Epithelial cell of proximal tubule (primary cell): ENCODE measurements at regions not wholly inside any gene's neighbourhood (a gene's known extent, or its start where the extent isn't known, plus 50 kb on each side); places are given as distances from the start of the nearest gene placed in this dataset.

Experiments used
- DNase-seq: peaks from one replicate; pipeline ENCODE4 v3.0.0-alpha.2; 2011; ENCODE audit warnings: low read depth
- H3K4me3 ChIP-seq: 2 replicates; pipeline ENCODE4 v1.5.1; 2011; ENCODE audit warnings: low read depth, mild to moderate bottlenecking, low read length
- TF ChIP-seq, protein P1 (sequence below): conservative IDR thresholded peaks from 2 replicates; pipeline ENCODE4 v1.5.1; 2012; ENCODE audit warnings: low read depth, mild to moderate bottlenecking, low read length

DNA sequence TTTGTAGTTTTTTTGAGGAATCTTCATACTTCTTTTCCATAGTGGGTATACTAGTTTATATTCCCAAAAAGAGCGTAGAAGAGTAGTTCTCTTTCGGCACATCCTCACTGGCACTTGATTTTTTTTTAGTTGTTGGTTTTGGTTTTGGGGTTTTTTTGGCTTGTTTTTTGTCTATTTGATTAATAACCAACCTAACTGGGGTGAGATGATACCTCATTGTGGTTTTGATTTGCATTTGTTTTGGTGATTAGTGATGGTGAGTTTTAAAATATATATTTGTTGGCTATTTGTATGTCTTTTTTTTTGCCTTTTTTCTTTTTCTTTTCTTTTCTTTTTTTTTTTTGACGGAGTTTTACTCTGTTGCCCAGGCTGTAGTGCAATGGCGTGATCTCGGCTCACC, 69.7 kb upstream of the BTG1 start:
- TF ChIP-seq, protein P1, sequence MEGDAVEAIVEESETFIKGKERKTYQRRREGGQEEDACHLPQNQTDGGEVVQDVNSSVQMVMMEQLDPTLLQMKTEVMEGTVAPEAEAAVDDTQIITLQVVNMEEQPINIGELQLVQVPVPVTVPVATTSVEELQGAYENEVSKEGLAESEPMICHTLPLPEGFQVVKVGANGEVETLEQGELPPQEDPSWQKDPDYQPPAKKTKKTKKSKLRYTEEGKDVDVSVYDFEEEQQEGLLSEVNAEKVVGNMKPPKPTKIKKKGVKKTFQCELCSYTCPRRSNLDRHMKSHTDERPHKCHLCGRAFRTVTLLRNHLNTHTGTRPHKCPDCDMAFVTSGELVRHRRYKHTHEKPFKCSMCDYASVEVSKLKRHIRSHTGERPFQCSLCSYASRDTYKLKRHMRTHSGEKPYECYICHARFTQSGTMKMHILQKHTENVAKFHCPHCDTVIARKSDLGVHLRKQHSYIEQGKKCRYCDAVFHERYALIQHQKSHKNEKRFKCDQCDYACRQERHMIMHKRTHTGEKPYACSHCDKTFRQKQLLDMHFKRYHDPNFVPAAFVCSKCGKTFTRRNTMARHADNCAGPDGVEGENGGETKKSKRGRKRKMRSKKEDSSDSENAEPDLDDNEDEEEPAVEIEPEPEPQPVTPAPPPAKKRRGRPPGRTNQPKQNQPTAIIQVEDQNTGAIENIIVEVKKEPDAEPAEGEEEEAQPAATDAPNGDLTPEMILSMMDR: no peak
- no peak overlapping the region for H3K4me3 ChIP-seq
- no peak for DNase-seq

GRCh38 chr12:92213166-92213565, 67.5 kb upstream of the BTG1 start:
- H3K4me3 ChIP-seq: no peak overlapping the region
- TF ChIP-seq, protein P1: no peak
- no peak for DNase-seq

- H3K4me3 ChIP-seq: no peak overlapping the region
- DNase-seq: no peak
- TF ChIP-seq, protein P1: no peak
Measured at GRCh38 chr12:92210071-92210470, 64.4 kb upstream of the BTG1 start.

- TF ChIP-seq, protein P1: no peak
- peak; percentile 25 for DNase-seq
- H3K4me3 ChIP-seq: no peak overlapping the region
Measured at GRCh38 chr12:92208613-92209121, 63.0 kb upstream of the BTG1 start.

DNA sequence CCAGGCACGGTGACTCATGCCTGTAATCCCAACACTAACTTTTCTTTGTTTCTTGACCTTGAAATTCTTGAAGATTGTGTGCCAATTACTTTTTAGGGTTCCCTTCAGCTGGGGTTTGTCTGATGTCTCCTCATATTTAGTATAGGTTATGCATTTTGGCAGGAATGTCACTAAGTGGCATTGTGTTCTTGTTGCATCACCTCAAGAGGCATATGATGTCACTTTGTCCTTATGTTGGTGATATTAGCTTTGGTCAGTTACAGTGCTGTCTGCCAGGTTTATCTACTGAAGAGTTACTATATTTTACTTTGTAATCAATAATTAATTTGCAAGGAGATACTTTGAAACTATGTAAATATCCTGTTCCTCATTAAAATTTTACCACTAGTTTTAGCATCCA, 61.0 kb upstream of the BTG1 start:
- no peak overlapping the region for H3K4me3 ChIP-seq
- TF ChIP-seq, protein P1: no peak
- no peak for DNase-seq

DNA sequence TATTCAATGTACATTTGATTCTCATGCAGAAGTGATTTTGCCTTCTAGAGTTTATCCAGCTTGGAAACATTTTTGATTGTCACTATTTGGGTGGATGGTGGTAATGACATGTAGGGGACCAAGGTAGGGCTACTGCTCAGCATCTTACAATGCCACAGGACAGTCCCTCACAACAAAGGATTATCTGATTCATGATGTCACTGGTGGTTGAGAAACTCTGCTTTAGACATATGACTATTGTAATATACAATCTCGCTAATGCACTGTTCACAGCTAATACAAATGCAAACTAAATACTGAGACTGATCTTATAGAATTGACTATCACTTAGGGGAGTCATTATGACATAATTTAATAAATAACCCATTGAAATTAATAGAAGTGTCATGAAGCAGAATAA, 60.4 kb upstream of the BTG1 start:
- TF ChIP-seq, protein P1: no peak
- no peak overlapping the region for H3K4me3 ChIP-seq
- DNase-seq: no peak

GRCh38 chr12:92199819-92200576, 54.4 kb upstream of the BTG1 start:
- TF ChIP-seq, protein P1: no peak
- DNase-seq: no peak
- no peak overlapping the region for H3K4me3 ChIP-seq
